Mesothelial cell of epicardium (in vitro differentiated cells): ENCODE measurements at regions not wholly inside any gene's neighbourhood (a gene's known extent, or its start where the extent isn't known, plus 50 kb on each side); places are given as distances from the start of the nearest gene placed in this dataset.

Experiments
- DNase-seq, 2 experiments: peaks; one replicate each; pipeline ENCODE4 v3.0.0; 2021; ENCODE audit warnings: low spot score in 2 of 2; ENCODE audit not compliant: unreplicated experiment in 2 of 2
- H3K27ac Mint-ChIP-seq: 2 replicates; pipeline ENCODE4 v1.8.0; 2021; ENCODE audit warnings: mixed read lengths
- H3K27me3 Mint-ChIP-seq: 2 replicates; pipeline ENCODE4 v1.8.0; 2021; ENCODE audit warnings: low read depth, mixed read lengths
- H3K36me3 Mint-ChIP-seq: 2 replicates; pipeline ENCODE4 v1.8.0; 2021; ENCODE audit warnings: mixed read lengths
- H3K4me1 Mint-ChIP-seq: 2 replicates; pipeline ENCODE4 v1.8.0; 2021; ENCODE audit warnings: mixed read lengths
- H3K4me3 Mint-ChIP-seq: 2 replicates; pipeline ENCODE4 v1.8.0; 2021; ENCODE audit warnings: mild to moderate bottlenecking, moderate library complexity, mixed read lengths
- H3K9me3 Mint-ChIP-seq: 2 replicates; pipeline ENCODE4 v1.8.0; 2021; ENCODE audit warnings: mixed read lengths
- CTCF ChIP-seq: fragments of 200-600 bp; sonication (generic); IDR thresholded peaks from one replicate; pipeline ENCODE4 v1.5.0; 2021; ENCODE audit warnings: antibody characterized with exemption; ENCODE audit not compliant: unreplicated experiment

- Mint-ChIP-seq H3K36me3 (no peaks in the 10 kb centered on the region), H3K27me3 (peaks cover 7% of the 10 kb centered on the region), H3K27ac (no peak overlapping the region), H3K9me3 (no peaks in the 10 kb centered on the region), H3K4me3 (no peak overlapping the region), H3K4me1 (no peaks in the 10 kb centered on the region)
- TF ChIP-seq CTCF: no peak
- no peak for DNase-seq
These were observed 70.6 kb upstream of the TEX51 start for GRCh38 chr2:126828051-126828450.

- Mint-ChIP-seq H3K9me3 (no peaks in the 10 kb centered on the region), H3K36me3 (no peaks in the 10 kb centered on the region), H3K27me3 (peaks cover 7% of the 10 kb centered on the region), H3K27ac (no peak overlapping the region), H3K4me3 (no peak overlapping the region), H3K4me1 (no peaks in the 10 kb centered on the region)
- TF ChIP-seq CTCF: no peak
- no peak for DNase-seq
These were observed 70.2 kb upstream of the TEX51 start for GRCh38 chr2:126828491-126828890.

GRCh38 chr2:126831234-126832005 is 67.3 kb upstream of the TEX51 start:
- H3K9me3 Mint-ChIP-seq: no peaks in the 10 kb centered on the region
- no peak for DNase-seq
- H3K36me3 Mint-ChIP-seq: no peaks in the 10 kb centered on the region
- TF ChIP-seq CTCF: no peak
- H3K4me3 Mint-ChIP-seq: no peak overlapping the region
- H3K27ac Mint-ChIP-seq: no peak overlapping the region
- peaks cover 7% of the 10 kb centered on the region for H3K27me3 Mint-ChIP-seq
- no peaks in the 10 kb centered on the region for H3K4me1 Mint-ChIP-seq

GRCh38 chr2:126832014-126832413 is 66.7 kb upstream of the TEX51 start:
- no peak overlapping the region for H3K27ac Mint-ChIP-seq
- no peak overlapping the region for H3K4me3 Mint-ChIP-seq
- no peaks in the 10 kb centered on the region for H3K9me3 Mint-ChIP-seq
- H3K36me3 Mint-ChIP-seq: no peaks in the 10 kb centered on the region
- no peak for TF ChIP-seq CTCF
- DNase-seq: no peak
- peaks cover 6% of the 10 kb centered on the region for H3K27me3 Mint-ChIP-seq
- H3K4me1 Mint-ChIP-seq: no peaks in the 10 kb centered on the region

- Mint-ChIP-seq H3K36me3 (no peaks in the 10 kb centered on the region), H3K9me3 (no peaks in the 10 kb centered on the region), H3K4me3 (no peak overlapping the region), H3K27me3 (peaks cover 5% of the 10 kb centered on the region), H3K27ac (no peak overlapping the region), H3K4me1 (no peaks in the 10 kb centered on the region)
- no peak for DNase-seq
- no peak for TF ChIP-seq CTCF
These were observed 65.9 kb upstream of the TEX51 start for GRCh38 chr2:126832757-126833156.
